OCI-LY1 (cell line): ENCODE measurements at regions not wholly inside any gene's neighbourhood (a gene's known extent, or its start where the extent isn't known, plus 50 kb on each side); places are given as distances from the start of the nearest gene placed in this dataset.

Experiments used
- EZH2 ChIP-seq: fragments of 200-600 bp; sonication (generic), shearing (Covaris generic); IDR thresholded peaks from 2 replicates; pipeline ENCODE4 v1.8.0; 2017; ENCODE audit warnings: borderline replicate concordance, mixed run types, mild to moderate bottlenecking, antibody characterized with exemption, low read length, moderate library complexity, mixed read lengths
- TF ChIP-seq, protein P1 (sequence below): fragments of 200-600 bp; sonication (generic), shearing (Covaris generic); IDR thresholded peaks from 2 replicates; pipeline ENCODE4 v1.5.1; 2017; ENCODE audit warnings: mild to moderate bottlenecking, antibody characterized with exemption, low read length, moderate library complexity, mixed read lengths

- TF ChIP-seq, protein P1, sequence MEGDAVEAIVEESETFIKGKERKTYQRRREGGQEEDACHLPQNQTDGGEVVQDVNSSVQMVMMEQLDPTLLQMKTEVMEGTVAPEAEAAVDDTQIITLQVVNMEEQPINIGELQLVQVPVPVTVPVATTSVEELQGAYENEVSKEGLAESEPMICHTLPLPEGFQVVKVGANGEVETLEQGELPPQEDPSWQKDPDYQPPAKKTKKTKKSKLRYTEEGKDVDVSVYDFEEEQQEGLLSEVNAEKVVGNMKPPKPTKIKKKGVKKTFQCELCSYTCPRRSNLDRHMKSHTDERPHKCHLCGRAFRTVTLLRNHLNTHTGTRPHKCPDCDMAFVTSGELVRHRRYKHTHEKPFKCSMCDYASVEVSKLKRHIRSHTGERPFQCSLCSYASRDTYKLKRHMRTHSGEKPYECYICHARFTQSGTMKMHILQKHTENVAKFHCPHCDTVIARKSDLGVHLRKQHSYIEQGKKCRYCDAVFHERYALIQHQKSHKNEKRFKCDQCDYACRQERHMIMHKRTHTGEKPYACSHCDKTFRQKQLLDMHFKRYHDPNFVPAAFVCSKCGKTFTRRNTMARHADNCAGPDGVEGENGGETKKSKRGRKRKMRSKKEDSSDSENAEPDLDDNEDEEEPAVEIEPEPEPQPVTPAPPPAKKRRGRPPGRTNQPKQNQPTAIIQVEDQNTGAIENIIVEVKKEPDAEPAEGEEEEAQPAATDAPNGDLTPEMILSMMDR, result no peak
- TF ChIP-seq EZH2, result no peak
These were observed 679.8 kb upstream of the KLHL1 start for GRCh38 chr13:70788074-70788473.
